PC-3 (cell line): ENCODE measurements at regions not wholly inside any gene's neighbourhood (a gene's known extent, or its start where the extent isn't known, plus 50 kb on each side); places are given as distances from the start of the nearest gene placed in this dataset.

Experiments
- EZH2 ChIP-seq: fragments of 300-600 bp; sonication (generic); IDR thresholded peaks from one replicate; pipeline ENCODE4 v1.6.1; 2017; ENCODE audit warnings: antibody characterized with exemption, mild to moderate bottlenecking, low read length; ENCODE audit not compliant: unreplicated experiment
- TF ChIP-seq, protein P1 (sequence below): fragments of 300-600 bp; sonication (generic); conservative IDR thresholded peaks from 2 replicates; pipeline ENCODE4 v1.5.1; 2017; ENCODE audit warnings: antibody characterized with exemption, low read depth, mild to moderate bottlenecking, low read length

DNA sequence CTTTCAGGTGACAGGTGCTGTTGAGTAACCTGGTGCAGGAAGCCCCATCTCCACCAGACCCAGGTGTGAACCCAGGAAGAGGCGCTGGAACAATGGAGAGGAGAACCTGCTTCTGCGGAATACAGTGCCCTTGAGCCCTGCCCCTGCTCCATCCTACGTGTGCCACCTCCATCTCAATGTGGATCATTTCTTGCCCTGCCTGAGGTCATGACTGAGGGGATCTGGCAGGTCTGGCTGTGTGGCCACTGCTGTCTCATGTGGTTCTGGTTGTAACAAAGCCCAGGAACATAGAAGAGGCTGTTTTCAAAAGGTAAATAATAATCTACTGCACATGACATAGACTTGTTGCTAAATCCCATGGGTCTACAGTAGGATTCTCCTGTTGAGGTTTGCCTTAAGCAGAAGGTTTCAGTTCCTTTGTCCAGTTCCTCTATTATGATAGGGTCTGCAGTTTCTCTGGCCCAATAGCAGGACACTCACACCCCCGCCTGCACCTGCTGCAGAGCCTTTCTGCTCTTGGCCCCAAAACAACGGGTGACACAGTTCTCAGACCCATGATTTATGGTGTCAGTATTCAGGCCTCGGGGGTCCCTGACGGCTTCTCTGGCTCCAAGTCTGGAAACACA lies 113.5 kb upstream of the IGLL5 start:
- no peak for TF ChIP-seq EZH2
- TF ChIP-seq, protein P1, sequence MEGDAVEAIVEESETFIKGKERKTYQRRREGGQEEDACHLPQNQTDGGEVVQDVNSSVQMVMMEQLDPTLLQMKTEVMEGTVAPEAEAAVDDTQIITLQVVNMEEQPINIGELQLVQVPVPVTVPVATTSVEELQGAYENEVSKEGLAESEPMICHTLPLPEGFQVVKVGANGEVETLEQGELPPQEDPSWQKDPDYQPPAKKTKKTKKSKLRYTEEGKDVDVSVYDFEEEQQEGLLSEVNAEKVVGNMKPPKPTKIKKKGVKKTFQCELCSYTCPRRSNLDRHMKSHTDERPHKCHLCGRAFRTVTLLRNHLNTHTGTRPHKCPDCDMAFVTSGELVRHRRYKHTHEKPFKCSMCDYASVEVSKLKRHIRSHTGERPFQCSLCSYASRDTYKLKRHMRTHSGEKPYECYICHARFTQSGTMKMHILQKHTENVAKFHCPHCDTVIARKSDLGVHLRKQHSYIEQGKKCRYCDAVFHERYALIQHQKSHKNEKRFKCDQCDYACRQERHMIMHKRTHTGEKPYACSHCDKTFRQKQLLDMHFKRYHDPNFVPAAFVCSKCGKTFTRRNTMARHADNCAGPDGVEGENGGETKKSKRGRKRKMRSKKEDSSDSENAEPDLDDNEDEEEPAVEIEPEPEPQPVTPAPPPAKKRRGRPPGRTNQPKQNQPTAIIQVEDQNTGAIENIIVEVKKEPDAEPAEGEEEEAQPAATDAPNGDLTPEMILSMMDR: no peak
